GM19351 (cell line): ENCODE measurements at regions not wholly inside any gene's neighbourhood (a gene's known extent, or its start where the extent isn't known, plus 50 kb on each side); places are given as distances from the start of the nearest gene placed in this dataset.

Source experiments
- ATAC-seq: cut with Tn5 transposase; IDR thresholded peaks from one replicate; pipeline ENCODE4 v1.9.1; 2021; ENCODE audit warnings: mild to moderate bottlenecking, moderate library complexity; ENCODE audit not compliant: unreplicated experiment

DNA sequence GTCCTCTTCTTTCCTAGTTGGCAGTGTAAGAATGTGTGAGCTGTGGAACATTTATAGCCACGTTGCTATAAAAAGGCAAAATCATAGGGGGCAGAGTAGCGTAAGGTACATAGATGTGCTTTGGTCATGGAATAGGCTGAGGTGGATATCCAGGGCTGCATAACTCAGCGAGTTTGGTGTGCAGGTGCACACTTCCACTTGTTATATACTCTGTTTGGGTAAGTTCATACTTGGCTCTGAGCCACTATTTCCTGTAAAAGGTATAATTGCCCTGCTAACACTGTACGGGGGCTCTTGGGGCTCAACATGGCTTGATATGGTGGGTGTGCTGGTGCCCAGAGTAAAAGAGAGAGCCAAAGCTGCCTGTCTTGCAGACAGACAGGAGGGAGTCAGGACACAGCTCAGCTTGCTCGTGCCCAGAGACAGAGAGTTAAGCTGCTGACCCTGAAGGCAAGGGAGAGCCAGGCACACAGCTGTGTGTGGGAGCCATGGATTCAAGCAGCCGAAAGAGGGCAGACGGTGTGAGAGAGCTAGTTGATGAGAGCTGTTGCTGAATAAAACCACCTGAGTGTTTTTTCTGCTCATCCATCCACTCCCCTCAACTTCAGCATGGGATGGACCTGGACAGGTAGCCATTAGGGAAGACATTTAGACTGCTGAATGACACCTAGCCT, 126.7 kb downstream of the DKK1 start:
- no peak for ATAC-seq

DNA sequence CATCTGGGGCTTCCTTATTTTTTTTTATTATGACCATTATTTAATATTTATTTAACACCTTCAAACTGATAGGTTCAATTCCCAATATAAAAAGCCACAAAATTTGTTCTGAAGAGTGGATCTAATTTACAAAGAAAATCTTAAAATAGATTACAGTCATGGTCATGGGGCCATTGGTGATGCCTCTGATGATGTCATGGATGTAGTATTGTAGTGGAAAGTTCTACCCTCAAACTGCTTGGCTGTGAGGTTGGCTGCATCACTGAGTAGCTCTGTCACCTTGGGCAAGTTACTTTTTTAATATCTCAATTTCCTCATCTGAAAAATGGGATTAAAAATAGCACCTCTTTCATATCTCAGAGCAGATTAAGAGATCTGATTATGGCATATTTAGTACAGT, 128.5 kb downstream of the DKK1 start:
- ATAC-seq = peak; percentile 56

DNA sequence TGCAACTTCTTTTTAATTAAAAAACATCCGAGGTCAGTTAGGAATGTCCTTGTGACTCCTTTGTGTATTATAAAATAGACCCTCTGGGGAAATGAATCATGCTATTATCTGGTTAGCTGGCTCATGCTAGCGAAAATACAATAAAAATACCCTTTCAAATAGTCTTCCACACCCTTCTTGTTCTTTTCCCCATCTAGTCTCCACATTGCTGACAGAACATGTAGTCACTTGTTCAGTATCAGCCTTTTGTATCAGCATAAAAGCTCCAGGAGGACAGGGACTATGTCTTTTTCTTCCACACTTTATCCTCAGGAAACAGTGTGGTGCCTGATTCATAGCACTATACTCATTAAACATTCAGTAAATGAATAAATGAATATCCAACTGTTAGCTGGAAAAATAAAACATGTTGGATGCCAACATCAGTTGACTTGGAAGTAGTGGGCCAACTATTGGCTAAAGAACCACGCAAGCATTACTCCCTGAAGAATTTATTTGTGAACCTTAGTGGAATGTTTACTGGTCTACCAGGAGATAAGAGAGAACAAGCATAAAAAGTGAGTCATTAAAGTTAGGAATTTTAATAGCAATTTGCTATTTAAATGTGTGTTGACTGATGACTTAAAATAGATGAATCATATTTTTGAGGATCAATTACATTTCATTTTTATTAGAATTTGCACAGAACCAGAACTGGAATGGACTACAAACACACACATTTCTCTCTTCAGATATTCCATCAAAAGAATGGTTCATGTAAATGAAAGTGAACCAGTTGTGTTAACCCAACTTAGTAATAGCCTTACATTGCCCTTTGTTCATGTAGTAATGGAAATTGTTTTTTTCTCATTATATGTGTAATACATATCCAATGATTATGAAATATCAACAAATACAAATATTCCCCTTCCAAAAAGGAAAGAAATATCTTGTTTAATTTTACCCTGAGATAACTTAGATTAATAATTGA, 129.6 kb downstream of the DKK1 start:
- no peak for ATAC-seq

DNA sequence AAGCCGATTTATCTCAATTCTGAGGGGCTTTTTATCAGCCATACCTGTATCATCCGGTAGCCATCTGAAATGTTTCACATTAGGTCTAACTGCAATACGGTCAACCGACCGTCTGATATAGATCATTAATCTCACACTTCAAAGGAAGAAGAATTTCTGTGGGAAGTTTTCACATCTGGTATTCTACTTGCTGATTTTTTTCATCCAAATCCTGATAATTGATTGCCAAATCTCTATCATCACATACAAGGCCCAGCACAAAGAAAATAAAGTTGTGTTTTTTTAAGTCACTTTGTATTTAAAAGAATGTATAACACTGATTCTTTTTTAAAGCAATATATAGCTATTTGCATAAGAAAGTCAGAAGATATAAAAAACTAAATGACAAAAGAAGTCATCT, 132.3 kb downstream of the DKK1 start:
- no peak for ATAC-seq

DNA sequence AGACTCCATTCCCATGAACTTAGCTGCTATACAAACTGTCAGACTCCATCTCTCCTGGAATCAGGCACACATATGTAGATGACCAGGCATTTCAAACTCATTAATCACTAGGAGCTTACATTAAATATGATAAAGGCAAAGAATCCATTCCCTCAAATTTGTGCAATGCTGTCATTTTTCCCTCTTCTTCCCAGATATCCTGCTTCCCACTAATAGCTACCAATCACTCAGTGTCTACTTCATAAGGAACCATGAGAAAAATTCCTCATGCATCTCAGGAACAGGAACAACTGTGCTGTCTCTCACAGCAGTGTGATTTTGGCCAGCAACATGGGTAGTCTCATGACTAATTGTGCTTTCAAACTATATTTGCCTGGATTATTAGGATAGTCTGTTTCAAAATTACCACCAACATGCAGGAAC, 133.9 kb downstream of the DKK1 start:
- no peak for ATAC-seq

- ATAC-seq = no peak
Observed at GRCh38 chr10:52450762-52451291, 136.7 kb downstream of the DKK1 start.

- no peak for ATAC-seq
Observed at GRCh38 chr10:52451817-52452216, 137.7 kb downstream of the DKK1 start.

- ATAC-seq = no peak
Observed at GRCh38 chr10:52452600-52453493, 138.8 kb downstream of the DKK1 start.

DNA sequence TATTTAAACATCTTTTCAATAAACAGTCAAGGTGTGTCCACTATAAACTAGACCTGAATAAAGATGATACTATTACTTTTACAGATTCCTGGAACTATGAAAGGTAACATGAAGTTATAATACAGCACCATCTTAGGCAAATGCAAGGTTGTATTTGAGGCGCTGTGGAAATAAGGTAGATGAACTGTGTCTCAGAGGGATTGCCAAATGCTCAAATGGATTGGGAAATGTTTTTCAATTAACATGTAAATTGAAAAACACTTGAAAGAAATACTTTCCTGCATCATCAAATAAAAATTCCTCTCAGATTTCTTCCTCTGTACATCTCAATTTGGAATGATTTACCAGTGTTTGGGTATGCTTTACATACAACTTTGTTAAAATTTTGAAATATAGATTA, 139.4 kb downstream of the DKK1 start:
- no peak for ATAC-seq

- ATAC-seq = no peak
Observed at GRCh38 chr10:52454491-52454890, 140.4 kb downstream of the DKK1 start.

- ATAC-seq = no peak
Observed at GRCh38 chr10:52455098-52455497, 141.0 kb downstream of the DKK1 start.

DNA sequence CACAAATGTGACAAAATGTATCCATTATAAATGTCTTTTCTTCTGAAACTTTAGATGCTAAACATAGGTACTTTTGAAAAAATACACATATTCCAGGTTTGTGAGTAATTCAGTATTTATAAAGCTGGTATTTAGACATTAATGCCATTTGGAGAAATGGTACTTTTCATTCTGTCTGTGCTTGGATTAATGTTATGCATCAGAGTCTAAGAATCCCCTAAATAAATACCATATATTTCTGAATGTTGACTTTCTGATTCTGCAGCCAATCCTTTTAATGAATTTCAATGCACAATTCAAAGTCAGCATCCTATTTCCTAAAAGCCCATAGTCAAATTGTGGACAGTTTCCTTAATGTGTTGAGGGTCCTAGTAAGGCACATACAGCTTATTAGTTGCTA, 145.0 kb downstream of the DKK1 start:
- ATAC-seq = no peak

DNA sequence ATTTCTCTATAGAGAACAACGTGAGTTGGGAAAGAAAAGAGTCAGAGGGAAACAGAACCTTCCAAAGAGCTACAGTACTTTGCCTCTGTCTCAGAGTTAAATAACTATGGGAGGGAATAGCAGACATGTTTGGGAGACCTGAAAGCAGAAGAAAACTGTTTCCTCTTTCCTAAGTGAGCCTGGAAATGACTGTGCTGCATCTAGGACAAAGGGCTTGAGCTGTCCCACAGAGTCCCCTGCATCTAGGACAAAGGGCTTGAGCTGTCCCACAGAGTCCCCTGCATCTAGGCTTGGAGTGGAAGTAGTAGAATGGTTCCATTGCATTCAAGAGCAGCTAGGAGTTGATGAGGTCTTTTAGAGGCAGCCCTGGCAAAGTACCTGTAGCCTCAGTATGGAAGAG, 149.7 kb downstream of the DKK1 start:
- no peak for ATAC-seq

DNA sequence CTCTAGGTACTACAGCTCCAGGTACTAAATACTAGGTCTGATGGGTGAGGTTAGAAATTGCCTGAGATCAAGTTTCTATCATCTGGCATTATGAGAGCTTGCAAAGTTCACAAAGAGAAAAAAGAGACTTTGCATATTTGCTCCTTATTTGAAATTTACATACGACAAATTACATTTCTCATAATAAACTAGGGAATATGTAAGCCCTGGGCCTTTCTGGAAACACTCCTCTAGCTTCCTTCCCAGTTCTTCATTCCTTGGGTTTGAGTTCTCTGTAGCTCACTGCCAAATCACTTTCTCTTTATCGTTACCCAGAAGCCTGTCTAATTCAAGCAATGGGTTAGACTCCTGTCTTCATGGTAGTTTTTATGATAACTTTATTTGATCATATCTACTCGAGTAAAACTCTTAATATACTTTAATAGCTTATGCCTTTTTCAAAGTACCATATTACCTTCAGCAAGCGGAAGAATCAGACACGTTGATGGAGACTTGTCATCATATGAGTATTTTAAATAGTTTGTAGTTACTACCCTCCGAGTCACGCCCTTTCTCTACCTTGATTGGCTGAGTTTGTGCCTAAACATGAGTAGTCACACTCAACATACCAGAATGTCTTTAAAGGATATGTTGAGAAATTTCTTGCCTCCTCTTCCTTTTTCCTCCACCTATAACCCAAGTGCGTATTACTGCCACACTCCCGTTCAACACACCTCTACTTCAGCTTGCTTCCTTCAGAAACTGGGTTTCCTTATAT, 150.5 kb downstream of the DKK1 start:
- ATAC-seq = no peak

DNA sequence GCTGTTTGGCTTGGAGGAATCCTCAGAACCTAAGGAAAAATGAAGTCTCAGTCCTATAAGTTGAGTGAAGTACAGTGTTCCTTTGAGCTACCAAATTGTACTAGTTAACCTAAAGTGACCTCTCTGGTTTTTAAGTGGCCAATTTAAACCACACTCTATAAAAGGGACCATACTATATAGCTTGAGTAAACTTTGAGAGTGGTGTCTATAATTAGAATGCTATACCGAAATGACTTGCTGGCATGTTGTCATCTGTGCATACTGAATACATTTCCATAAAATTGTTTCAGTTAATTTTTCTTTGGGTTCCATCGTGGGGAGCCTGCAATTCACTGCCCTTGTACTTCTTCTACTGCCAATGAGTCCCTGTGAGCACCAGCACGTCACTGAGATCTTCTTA, 151.1 kb downstream of the DKK1 start:
- ATAC-seq = peak; percentile 64

DNA sequence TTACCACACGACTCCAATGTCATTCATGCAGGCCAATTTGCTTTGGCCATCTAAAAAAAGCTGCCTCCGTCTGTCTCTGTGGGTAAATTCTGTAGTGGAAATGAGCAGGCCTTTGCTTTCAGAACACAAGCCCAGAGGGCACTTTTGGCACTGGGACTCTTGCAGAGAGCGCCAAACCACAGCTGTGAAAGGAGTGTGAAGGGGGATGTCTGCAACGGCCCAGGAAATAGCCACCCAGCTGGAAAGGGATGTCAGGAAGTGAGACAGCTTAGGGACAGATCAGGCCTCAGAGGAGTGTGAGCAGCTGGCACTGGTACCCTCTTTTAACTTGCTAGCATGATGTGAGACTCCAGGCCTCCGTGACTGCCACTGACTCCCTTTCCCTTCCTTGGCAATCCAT, 152.4 kb downstream of the DKK1 start:
- ATAC-seq = peak; percentile 40

- ATAC-seq = no peak
Observed at GRCh38 chr10:52469970-52470705, 156.1 kb downstream of the DKK1 start.

DNA sequence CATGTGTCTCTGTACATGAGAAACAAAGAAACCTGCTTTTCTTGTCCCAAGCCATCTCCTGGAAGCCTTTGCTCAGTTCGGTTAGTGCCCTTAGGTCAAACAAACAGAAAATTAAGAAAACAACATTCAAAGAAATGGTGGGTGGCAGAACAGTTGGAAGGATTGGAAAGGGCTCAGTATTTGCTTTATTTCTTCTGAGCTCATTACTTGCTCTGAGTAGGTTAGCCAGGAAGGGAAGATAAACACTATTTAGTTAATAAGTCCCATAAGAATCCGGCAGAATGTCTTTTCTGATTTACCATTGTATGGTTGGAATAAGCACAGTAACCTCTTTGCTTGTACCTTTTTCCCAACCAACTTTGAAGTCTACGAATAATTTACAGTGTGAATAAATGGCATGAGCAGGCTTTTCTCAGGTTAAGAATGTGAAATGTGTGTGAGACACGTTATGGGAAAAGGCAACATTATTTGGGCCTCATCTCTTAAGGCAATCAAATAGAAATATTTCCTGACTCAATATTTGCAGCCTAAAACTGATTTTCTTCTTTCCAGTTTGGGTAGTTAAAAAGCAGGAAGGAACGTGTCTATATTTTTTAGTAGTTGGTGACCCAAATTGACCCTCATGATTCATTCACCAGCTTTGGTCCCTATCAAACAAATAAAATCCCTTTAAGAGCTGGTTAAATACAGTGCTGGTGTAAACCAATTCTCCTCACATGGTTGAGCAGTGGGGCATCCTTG, 158.5 kb downstream of the DKK1 start:
- no peak for ATAC-seq

DNA sequence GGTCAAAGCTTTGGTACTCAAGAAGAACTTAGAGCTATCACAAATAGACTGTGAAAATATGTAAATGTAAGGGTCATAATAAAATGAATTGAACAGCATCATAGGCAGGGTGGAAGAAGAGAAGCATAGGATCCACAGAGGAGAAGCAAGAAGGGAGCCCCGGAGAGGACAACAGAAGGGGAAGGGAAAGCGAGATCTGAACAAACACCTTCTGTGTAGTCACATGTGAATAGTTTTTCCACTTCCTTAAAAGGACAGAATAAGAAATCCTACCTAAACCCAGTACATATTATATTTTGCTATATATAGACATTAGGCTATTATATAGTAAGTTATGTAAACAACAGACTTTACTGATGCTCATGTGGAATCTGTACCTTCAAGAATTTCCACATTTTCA, 160.2 kb downstream of the DKK1 start:
- peak; percentile 71 for ATAC-seq
